NT2/D1 (cell line): ENCODE measurements at regions not wholly inside any gene's neighbourhood (a gene's known extent, or its start where the extent isn't known, plus 50 kb on each side); places are given as distances from the start of the nearest gene placed in this dataset.

Experiments
- SUZ12 ChIP-seq: IDR thresholded peaks from 2 replicates; pipeline ENCODE4 v1.6.1; 2011; ENCODE audit not compliant: insufficient read length, insufficient read depth; ENCODE audit errors: extremely low read depth
- YY1 ChIP-seq: IDR thresholded peaks from 2 replicates; pipeline ENCODE4 v1.6.1; 2011; ENCODE audit not compliant: insufficient read length, insufficient read depth
- ZNF274 ChIP-seq: IDR thresholded peaks from 2 replicates; pipeline ENCODE4 v1.6.1; 2011; ENCODE audit warnings: mild to moderate bottlenecking, low read depth, low read length

- TF ChIP-seq ZNF274 (no peak), YY1 (no peak), SUZ12 (no peak)
These were observed 170.2 kb downstream of the SCP2D1 start for GRCh38 chr20:18983796-18984195.
